DMS114 treated with DMSO at 0.1 percent for 48 hours (cell line): ENCODE measurements at regions not wholly inside any gene's neighbourhood (a gene's known extent, or its start where the extent isn't known, plus 50 kb on each side); places are given as distances from the start of the nearest gene placed in this dataset.

ENCODE experiments used
- DNase-seq: peaks from one replicate; lab custom pipeline; 2025; ENCODE audit not compliant: unreplicated experiment; lab: John Stamatoyannopoulos, UW

DNA sequence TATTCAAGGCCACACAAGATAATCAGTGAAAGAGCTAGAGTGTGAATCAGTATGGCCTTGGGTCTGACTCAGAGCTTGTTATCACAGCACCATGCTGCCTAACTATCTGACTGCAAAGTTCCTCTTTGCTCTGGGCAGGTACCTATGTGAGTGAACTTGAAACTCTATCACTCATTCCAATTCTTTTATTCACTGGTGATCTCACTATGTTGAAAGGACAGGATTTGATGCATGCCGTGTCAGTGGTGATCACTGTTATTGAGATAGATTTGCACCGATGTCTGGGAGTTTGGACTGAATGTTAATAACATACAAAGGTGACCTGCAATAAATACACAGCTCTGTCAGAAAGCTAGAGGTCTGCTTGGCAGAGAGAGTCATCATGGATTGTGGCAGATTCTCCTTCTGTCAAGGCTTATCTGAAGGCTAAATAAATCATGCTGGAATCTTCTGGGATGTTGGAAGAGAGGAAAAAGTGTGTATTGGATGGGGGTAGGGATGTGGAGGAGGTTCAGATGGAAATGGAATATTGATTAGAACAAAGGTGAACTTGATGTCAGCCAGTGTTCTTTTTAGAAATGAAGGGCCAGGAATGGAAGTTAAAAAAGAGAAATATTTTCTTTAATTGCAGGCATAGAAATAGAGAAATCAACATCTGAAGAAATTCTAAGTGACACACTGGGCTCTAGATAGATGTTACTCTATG lies 91.8 kb upstream of the TNC start:
- DNase-seq = no peak

- no peak for DNase-seq
Measured at GRCh38 chr9:115210699-115211098, 92.7 kb upstream of the TNC start.

- no peak for DNase-seq
Measured at GRCh38 chr9:115211413-115212124, 93.6 kb upstream of the TNC start.

- DNase-seq = no peak
Measured at GRCh38 chr9:115212125-115212605, 94.2 kb upstream of the TNC start.

DNA sequence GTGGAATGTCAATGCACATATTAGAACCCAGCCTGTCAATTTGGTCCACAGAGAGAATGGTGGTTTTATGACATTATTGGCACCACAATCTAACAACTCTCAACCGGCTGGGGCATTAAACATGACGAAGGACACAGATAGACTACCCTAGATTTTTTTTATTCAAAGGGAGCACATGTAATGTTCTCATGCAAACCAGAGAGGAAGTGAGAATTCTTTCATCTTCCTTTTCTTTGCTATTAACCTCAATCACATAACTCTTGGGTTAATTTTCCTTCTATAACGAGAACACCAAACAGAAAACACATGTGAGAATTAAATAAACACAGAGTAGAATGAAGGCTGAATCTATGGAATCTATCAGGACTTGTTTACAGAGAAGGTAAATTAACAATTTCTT lies 94.9 kb upstream of the TNC start:
- DNase-seq = no peak

- no peak for DNase-seq
Measured at GRCh38 chr9:115213818-115214334, 95.9 kb upstream of the TNC start.

- DNase-seq = no peak
Measured at GRCh38 chr9:115216873-115217272, 98.9 kb upstream of the TNC start.

- no peak for DNase-seq
Measured at GRCh38 chr9:115220319-115221005, 102.5 kb upstream of the TNC start.

GRCh38 chr9:115223471-115223870 lies 105.5 kb upstream of the TNC start:
- DNase-seq = no peak

DNA sequence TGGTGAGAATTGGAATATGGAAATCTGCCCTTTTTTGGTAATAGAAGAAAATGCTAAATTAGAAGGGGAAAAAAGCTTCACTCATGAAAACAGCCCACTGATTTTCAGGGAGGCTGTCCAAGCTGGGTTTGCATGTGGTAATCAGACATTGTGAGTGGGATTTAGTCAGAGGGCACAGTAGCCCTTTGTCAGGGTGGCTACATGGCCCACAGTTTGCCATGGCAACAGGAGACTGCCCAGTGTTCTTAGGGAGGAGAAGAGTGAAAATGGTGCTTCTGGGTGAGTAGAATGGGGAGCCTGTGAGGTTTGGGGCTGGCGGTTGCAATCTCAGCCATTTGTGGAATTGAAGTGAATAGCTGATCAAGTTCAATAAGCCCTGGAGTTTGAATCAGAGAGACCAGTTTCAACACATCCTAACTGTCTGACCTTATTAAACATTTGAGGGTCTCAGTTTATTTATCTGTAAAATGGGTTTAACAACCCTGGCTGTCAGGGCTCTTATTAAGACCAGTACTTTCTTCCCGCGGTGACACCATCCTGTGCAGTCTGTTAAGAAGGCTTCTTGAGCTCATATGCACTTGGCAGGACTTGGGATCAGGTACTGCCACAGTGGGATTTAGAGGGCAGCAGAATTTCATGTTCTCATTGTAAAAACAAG lies 107.6 kb upstream of the TNC start:
- no peak for DNase-seq

DNA sequence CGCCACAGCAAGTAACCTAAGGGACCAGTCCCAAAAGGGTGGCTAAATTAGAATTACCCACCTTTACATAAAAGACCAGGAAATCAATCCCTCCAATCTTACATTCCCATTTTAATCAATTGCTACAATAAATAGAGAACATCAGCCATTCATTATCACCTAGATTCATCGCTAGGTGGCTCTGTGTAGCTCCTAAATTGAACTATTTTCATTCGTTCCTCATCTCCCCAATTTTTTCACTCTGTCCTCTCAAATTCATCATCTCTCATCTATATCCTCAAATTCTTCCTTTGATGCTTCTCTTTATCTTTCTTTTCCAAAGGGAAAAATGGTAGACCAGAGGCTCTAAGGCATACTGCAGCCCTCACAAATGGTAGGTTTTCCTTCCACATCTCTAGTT lies 108.2 kb upstream of the TNC start:
- no peak for DNase-seq

DNA sequence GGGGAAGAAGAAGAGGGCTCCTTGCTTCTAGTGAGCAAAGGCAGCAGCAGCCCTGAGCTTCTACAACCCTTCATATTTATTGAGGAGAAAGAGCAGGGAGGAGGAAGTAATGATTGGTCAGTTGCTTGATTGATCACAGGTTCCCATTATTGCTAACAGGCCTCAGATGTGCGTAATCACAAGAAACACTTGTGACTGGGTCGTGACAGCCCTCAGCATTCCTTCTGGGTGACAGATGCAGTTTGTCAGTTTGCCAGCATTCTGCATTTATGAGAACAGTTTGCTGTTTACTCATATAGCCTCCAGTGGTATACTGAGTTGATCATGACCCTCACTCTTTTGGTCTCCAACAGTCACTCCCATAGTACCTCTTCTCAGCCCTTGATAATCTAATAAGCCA lies 111.5 kb upstream of the TNC start:
- no peak for DNase-seq

- no peak for DNase-seq
Measured at GRCh38 chr9:115230924-115231515, 113.1 kb upstream of the TNC start.

DNA sequence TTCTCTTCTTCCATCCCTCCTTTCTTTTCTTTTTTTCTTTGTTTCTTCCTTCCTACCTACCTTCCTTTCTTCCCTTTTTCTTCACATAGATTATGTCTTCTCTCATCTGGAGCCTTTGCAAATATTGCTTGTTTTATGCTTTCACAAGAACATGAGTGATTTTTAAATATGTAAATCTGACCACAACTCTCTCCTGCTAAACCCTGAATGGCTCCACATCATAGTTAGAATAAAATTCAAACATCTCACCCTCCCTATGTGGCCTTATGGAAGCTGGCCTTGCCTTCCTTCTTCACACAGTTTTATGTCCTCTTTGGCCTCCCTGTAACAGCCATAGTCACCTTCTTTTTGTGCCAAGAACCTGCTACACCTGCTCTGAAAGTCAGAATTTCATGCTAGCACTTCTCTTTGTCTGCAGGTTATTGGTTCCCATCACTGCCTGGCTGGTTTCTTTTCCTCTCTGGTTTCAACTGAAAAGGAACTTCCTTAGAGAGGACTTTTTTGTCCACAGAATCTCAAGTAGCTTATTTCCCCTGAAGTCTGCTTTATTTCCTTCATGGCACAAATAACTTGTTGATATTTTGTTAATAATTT lies 114.3 kb upstream of the TNC start:
- no peak for DNase-seq

GRCh38 chr9:115234094-115234493 lies 116.1 kb upstream of the TNC start:
- DNase-seq = no peak

DNA sequence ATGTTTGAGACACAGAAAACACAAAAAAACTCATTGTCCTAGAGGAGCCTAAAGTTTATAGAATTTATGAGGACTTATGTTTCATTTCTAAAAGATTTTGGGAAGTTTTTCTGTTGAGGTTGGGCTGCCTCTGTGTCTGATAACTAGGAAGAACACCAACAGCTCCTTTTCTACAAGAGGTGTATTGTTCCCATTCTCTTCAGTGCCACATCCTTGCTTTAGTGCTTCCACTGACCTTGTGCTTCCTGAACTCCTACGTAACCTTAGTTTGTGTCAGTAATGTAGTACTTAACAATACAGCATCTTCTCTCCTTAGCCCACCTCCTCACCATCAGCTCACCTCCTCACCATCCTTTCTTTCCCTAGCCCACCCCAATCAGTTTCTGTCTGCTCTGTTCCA lies 117.3 kb upstream of the TNC start:
- DNase-seq = no peak

- no peak for DNase-seq
Measured at GRCh38 chr9:115237385-115237998, 119.5 kb upstream of the TNC start.

GRCh38 chr9:115240676-115241075 lies 122.7 kb upstream of the TNC start:
- DNase-seq = no peak

DNA sequence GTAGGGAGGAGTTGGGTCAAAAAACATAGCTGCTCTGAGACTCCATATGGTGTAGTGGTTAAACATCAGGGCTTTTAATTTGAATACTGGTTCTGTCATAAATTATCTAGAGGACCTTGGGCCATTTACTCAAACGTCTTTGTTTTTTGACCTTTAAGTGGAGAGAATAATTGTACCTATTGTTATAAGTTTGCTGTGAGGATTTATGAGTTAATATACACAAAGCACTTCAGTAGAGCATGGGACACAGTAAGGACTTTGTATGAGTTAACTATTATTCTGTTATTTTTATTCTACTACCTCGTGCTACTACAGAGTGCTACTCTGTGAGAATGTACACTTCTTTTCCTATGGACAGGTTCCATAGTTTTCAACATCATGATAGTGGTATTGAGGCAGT lies 123.7 kb upstream of the TNC start:
- no peak for DNase-seq

- DNase-seq = no peak
Measured at GRCh38 chr9:115249488-115249887, 131.5 kb upstream of the TNC start.
